ENCODE measurements at regions not wholly inside any gene's neighbourhood (a gene's known extent, or its start where the extent isn't known, plus 50 kb on each side); places are given as distances from the start of the nearest gene placed in this dataset.
"Not testable (repeated sequence)": the region's sequence is repeated elsewhere in the genome, so short reads cannot be mapped to it uniquely, and the experiment has no call there.

DNA sequence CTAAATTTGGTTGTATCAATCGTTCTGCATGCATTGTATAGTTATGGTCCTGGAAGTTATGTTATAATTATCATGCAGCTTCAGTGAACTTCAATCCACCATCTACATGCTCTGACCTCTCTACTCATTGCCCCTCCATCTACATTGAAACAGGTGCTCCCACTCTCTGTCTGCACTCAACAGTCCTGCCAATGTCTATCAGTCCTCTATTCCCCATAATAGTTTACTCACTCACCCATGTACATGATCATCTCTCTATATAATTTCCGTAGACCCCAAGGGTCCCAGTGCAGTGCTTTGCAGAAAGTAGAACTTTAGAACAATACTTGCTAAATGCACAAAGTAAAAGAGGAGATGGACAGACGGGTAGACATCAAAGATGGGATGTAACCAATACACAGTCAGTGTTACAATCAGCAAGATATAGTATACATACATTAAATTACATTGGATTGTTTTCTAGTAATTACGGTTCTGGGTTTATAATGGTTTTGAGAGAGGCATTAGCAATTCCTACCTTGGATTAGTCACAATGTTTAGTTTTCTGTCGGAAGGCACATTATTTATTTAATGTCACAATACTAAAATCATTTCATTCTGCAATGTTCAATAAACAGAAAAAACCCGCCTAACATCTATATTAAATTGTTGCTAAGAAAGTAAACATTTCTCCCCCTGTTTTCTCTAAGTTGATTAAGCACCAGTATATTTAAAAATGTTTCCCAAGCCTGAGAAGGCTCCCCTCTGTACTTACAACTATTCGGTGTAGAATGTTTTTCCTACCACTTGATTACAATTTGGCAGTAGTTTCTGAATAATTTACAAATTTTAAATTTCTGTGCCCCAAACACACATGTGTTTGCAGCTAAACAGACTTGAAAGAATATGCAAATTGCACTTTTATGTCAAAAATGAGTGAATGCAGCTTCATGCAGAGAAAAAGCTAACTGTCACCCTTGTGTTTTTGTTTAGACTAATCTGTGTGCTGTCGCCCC lies 94.4 kb upstream of the SIX2 start:
- no peak for DNase-seq

DNA sequence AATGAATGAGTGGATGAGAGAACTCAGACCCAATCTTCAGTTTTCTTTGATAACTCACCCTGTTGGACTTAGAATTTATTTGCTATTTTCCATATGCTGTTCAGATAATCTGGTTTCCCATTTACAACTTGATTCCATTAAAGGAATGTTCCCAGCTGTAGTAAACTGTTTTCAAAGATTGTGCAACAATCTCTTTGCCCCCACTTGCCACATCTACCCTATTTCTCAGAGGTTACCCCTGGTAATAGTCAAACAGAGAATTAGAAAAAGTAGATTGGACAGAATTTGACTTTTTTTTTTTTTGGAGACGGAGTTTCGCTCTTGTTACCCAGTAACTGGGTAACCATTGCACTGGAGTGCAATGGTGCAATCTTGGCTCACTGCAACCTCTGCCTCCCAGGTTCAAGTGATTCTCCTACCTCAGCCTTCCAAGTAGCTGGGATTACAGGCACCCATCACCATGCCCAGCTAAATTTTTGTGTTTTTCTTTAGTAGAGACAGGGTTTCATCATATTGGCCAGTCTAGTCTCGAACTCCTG lies 93.4 kb upstream of the SIX2 start:
- DNase-seq = no peak

DNA sequence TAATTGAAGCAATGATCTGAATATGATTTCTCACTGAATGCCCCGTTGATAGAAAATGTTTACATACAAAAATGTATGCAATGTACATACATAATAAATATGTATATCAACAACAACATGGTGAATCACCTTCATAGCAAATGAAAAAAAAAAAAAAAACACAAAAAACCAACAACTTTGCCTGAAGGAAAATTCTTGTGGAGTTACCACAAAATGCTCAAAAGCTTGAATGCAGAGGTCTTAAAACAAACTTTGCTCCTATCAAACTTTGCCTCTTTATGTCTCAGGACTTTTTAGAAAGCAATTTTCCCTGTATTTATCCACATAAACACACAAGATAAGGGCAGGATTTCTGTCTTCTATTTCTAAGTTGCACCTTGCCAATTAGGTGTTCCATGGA lies 92.9 kb upstream of the SIX2 start:
- no peak for DNase-seq

- no peak for DNase-seq
Observed at GRCh38 chr2:45096996-45097395, 87.7 kb upstream of the SIX2 start.

- not testable (repeated sequence) for DNase-seq
Observed at GRCh38 chr2:45096038-45096437, 86.8 kb upstream of the SIX2 start.

DNA sequence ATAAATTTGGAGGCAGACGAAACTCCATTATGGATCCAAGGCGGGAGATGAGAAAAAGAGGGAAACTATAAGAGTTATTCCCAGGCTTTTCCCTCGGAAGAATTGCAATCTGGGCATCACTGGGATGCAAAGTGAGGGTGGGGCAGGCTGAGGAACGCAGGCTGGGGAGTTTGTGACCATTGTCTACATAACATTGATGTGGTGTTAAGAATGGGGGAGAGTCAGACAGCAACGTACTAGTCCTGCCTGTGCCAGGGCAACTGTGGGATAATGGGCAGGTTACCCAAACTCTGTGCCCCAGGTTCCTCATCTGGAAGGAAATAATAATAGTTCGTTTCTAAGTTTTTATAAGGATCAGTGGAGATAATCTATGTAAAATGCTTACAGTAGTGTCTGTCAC lies 84.4 kb upstream of the SIX2 start:
- no peak for DNase-seq

DNA sequence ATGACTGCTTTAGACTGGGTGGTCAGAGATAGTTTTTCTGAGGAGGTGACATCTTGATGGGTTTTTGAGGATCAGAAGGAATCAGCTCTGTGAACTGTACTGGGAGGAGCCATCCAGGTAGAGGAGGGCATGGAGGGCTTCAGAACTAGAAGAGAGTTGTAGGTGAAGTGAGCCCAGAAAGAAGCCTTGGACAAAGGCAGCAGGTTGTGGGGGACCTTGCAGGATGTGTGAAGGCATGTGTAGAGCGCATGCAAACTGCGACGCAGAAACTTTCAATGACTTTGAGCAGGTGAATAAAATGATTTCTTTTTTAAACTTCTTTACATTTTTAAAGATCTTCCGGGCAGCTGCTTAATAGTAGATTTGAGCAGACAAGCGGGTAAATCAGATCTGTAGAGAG lies 83.9 kb upstream of the SIX2 start:
- DNase-seq = no peak

DNA sequence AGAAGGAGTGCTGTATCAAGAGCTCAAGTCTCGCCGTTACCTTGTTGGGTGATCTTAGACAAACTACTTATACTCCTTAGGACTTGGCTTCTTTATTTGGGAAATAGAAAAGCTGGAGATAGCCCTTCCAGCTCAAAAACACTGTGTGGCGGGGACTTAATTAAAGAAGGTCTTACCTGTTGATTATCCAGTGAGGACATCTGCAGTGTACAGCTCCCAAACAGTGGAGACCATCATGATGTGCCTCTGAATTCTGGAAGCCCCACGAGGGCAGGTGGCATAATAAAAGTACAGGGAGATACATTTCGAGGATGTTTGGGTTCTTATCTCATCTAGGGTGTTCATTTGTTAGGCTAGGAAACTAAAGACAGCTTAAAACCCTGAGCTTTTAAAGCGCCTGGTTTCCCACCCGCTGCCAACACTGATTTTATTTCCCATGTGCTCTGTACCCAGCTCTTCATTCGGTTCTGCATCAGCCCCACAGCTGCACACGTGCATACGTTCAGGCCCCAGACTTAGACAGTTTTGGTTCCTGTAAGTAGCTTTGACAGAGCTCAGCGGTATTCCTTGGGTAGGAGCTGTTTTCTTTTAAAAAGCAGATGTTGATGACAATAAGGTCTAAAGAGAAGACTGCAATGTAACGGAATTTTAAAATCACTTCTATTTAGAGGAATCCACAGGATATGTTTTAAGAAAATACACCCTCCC lies 80.5 kb upstream of the SIX2 start:
- DNase-seq = no peak

DNA sequence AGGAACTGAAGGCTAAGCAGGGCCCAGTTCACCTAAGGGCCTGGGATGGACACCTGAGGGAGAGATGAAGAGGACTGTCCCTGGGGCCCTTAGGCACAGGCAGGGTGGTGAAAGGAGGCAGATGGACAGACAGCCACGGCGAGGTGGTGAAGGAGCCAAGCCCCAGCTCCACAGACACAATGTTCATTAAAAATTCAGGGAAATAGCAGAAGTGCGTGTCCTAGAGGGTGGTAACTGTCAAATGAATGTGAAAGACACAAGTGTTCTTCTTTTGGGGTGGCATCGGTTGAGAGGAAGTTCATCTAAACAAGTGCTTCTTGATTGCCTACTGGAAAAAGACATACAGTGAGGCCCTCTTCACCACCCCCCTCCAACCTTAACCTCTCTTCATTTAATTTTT lies 76.2 kb upstream of the SIX2 start:
- DNase-seq = no peak

- no peak for DNase-seq
Observed at GRCh38 chr2:45084361-45085020, 75.2 kb upstream of the SIX2 start.

DNA sequence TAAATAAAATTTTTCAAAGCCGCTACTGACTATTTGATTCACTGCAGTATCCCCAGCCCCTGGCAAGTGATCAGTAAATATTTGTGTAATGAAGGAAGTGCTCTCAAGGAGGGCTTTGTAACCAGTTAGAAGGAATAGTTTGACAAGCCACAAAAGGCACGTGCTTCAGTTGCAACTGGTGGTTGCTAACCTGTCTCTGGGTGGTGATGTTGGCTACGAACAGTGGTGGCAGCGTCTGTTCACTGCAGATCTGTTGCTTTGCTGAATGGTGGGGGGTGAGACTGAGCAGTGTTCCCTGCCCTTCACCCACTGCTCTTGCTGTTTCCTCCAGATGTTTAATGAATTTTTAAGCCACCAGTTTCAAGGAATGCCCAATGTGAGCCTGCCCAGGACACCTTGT lies 73.9 kb upstream of the SIX2 start:
- no peak for DNase-seq

DNA sequence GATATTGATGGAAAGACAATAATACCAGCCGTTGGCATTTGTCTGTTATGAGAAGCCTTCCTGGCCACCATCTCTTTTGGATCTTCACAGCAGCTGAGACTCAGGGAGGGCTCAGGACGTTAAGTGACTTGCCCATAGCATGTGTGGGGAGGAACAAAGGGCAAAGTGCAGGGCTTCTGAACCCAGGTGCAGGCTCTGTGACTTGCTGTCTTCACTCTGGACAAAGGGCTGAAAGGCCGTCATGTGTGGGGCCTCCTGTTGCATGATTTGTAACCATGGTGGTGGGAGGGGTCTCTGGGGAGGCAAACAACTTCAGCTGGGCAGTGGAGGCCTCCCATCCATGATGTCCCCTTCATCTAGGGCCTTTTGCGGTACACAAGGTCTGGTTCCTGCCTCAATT lies 65.5 kb upstream of the SIX2 start:
- no peak for DNase-seq

DNA sequence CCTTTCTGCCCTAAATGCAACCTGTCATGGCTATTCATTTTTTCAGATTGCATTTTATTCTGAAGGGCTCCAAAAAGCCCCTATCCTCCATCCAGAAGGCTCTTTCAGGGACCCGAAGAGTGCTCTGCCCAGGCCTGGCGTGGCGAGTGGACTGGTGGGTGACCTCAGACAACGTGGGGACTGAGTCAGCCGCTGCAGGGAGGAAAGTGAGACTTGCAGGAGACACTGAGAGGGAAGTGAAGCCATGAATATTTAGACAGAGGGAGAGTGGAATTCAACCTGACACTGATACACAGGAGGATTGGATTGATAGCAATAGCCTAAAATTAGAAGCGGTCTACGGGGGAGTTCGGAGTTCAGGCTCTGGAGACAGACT lies 63.6 kb upstream of the SIX2 start:
- DNase-seq = no peak

DNA sequence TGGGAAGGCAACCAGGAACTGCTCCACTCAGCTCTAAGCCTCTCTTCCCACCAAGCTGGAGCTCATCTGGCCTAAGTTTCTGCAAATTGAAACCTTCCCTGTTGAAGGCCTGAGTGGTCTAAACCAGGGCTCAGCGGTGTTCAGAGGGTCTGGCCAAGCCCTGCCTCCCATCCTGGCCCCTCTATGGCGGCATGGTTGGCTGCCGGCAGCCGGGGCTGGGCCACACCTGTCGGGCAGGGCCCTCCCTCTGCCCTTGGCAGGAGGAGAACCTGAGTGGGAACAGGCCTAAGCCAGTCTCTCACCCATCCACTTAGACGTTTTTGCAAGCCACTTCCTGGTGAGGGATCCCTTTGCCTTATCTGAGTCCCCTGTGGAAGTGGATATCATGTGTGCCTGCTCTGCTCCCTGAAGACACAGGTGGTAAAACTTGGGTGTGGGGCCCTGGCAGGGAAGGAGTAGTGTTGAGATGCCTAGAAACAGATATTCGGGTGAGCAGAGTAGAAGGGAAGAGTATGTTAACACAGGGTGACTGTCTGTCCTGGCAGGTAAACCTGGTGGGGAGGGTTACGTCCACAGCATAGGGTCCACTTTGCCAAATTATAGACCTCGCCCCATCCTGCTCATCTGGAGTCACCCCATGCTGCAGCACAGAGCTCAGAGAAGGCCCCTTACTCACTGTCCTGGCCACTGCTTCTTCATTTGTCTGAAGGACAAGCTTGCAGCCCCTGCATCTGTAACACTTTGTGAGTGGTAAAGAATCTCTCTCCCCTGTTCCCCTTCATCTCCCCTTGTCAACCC lies 63.0 kb upstream of the SIX2 start:
- no peak for DNase-seq

DNA sequence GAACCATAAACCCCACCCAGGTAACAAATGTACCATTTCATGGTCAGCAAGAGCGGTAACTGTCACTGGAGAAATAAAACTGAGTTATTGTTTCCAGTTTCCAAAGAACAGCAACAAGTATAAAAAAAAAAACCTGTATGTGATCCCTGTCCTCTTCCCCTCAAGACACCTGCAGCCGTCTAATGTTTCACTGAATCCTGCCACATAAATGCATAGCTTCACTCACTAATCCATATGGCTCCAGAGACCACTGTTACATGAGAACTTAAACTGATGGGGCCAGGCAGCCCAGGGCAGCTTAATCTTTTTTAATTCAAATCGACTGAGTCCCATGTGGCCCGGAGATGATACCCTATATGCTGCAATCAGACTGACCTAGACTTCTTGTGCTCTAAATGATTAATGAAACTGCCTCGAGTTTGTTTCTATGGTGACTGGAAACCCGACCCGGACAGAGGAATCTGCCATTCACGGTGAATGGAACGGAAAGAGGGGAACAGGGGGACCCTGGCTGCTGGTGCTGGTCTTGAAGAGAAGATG lies 60.9 kb upstream of the SIX2 start:
- DNase-seq = no peak

- DNase-seq = no peak
Observed at GRCh38 chr2:45069684-45070083, 60.4 kb upstream of the SIX2 start.

- DNase-seq = no peak
Observed at GRCh38 chr2:45068571-45069140, 59.4 kb upstream of the SIX2 start.

DNA sequence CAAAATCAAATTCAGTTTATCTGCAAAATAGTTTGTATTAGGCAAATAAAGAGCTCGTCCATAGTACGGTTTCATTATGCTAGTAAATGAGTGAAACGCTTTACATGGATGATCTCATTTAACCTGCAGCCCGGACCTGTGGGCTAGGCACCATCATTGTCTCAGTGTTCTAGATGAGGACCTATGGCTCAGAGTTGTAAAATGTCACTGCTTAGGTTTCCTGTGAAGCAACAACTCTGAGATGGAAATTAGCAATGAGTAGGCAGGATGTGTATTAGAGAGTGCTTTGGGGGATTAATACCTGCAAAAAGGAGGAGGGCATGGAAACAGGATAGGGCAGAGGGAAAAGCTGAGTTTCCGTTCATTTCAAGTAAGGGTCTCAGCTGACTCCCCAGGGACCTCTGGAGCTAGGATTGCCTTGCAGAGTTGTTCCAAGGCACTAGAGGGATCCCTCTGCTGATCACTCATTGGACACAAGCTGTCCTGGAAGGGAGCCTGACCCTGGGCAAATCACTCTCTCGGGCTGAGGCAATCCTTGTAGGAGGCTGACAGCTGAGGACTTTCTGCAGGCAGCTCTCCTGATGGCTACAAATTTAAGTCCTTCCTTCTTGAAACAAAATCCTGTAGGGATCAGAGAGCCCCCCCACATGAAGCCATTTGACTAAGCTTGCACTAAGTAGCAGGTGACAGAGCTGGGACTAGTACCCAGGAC lies 58.8 kb upstream of the SIX2 start:
- DNase-seq = no peak

All from right forelimb (tissue), 1 donor.